H1 (cell line): ENCODE measurements at regions not wholly inside any gene's neighbourhood (a gene's known extent, or its start where the extent isn't known, plus 50 kb on each side); places are given as distances from the start of the nearest gene placed in this dataset.

ENCODE experiments used
- ASH2L ChIP-seq: fragments of 200-600, 300-600 bp; sonication (generic); IDR thresholded peaks from one replicate; pipeline ENCODE4 v1.7.1; 2017; ENCODE audit warnings: low read length
- BCL11A ChIP-seq, 2 experiments: IDR thresholded peaks; one replicate each; pipeline ENCODE4 v1.6.1; 2011; ENCODE audit warnings: low read depth in 2 of 2, low read length in 2 of 2, mild to moderate bottlenecking in 2 of 2
- CHD7 ChIP-seq: fragments of 300-600 bp; sonication (generic); IDR thresholded peaks from 2 replicates; pipeline ENCODE4 v1.7.1; 2012; ENCODE audit warnings: low read length, moderate library complexity, mild to moderate bottlenecking, inconsistent platforms; ENCODE audit not compliant: insufficient replicate concordance
- GTF2F1 ChIP-seq: IDR thresholded peaks from 2 replicates; pipeline ENCODE4 v1.6.1; 2012; ENCODE audit warnings: low read depth, low read length, improper control_type of control experiment, borderline replicate concordance
- HDAC6 ChIP-seq: IDR thresholded peaks from one replicate; pipeline ENCODE4 v1.7.1; 2012; ENCODE audit warnings: low read depth, mild to moderate bottlenecking, inconsistent platforms, low read length, moderate library complexity
- KDM4A ChIP-seq: IDR thresholded peaks from one replicate; pipeline ENCODE4 v1.7.1; 2012; ENCODE audit warnings: low read depth, mild to moderate bottlenecking, moderate library complexity, low read length, inconsistent platforms; ENCODE audit not compliant: severe bottlenecking
- KDM5A ChIP-seq: fragments of 200-600 bp; IDR thresholded peaks from 2 replicates; pipeline ENCODE4 v1.7.1; 2012; ENCODE audit warnings: mild to moderate bottlenecking, low read length, inconsistent platforms, mixed read lengths
- MAX ChIP-seq: IDR thresholded peaks from 2 replicates; pipeline ENCODE4 v1.6.1; 2012; ENCODE audit warnings: inconsistent platforms
- POLR2AphosphoS5 ChIP-seq: IDR thresholded peaks from 2 replicates; pipeline ENCODE4 v1.6.1; 2011; ENCODE audit warnings: low read depth, low read length
- RBBP5 ChIP-seq: IDR thresholded peaks from 2 replicates; pipeline ENCODE4 v1.7.1; 2012; ENCODE audit warnings: low read depth, mild to moderate bottlenecking, inconsistent platforms, low read length, moderate library complexity, borderline replicate concordance
- TAF7 ChIP-seq: optimal IDR thresholded peaks from 2 replicates; pipeline ENCODE3; 2011; ENCODE audit warnings: low read depth, mild to moderate bottlenecking, inconsistent platforms, low read length, moderate library complexity, borderline replicate concordance

DNA sequence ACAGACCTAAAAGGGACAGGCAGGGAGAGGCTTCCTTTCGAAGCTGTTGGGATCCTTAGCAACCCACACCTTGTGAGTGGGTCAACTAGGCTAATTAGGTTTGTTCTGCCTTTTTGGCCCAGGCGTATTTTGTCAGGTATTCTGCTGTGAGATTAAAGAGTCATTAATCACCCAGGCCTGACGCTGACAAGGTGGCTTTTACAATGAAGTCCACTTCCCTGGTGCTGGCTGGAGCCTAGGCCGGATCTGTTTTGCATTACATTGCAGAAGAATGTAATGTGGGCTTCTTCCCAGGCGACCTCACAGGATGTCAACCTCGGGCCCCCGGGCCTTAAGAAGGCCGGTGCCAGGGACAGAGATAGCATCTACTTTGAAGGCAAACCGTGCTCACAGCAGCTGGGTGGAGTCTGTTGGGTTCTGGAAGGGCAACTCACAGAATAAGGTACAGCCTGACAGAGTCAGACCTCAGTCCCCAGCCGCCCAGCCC, 76.9 kb downstream of the HES1 start (continued):
- TF ChIP-seq CHD7 (no peak), HDAC6 (no peak), RBBP5 (peak; percentile 52; the same call in 1 of the 2 replicates), POLR2AphosphoS5 (no peak), BCL11A (IDR thresholded peaks at IDR 0.05; ENCODE audit: low read depth in 2 of 2, low read length in 2 of 2) (no peak), KDM4A (no peak), KDM5A (no peak), TAF7 (no peak), GTF2F1 (no peak), MAX (no peak), ASH2L (peak; percentile 58)
